Occipital lobe (tissue), 1 donor: ENCODE measurements at regions not wholly inside any gene's neighbourhood (a gene's known extent, or its start where the extent isn't known, plus 50 kb on each side); places are given as distances from the start of the nearest gene placed in this dataset.
"Not testable (repeated sequence)": the region's sequence is repeated elsewhere in the genome, so short reads cannot be mapped to it uniquely, and the experiment has no call there.

Experiments
- DNase-seq: peaks from one replicate; lab custom pipeline; 2025; lab: John Stamatoyannopoulos, UW

- peak; percentile 4 for DNase-seq
Observed at GRCh38 chr3:153221748-153222162, 59.7 kb downstream of the RAP2B start.

GRCh38 chr3:153226877-153227276, 64.9 kb downstream of the RAP2B start:
- DNase-seq, result not testable (repeated sequence)

GRCh38 chr3:153230427-153230826, 68.4 kb downstream of the RAP2B start:
- DNase-seq, result not testable (repeated sequence)

GRCh38 chr3:153231245-153231644, 69.2 kb downstream of the RAP2B start:
- DNase-seq, result not testable (repeated sequence)

GRCh38 chr3:153232050-153232752, 70.2 kb downstream of the RAP2B start:
- DNase-seq, result not testable (repeated sequence)

- no peak for DNase-seq
Observed at GRCh38 chr3:153232851-153233271, 70.8 kb downstream of the RAP2B start.

GRCh38 chr3:153233986-153234385, 72.0 kb downstream of the RAP2B start:
- no peak for DNase-seq

- no peak for DNase-seq
Observed at GRCh38 chr3:153242896-153243295, 80.9 kb downstream of the RAP2B start.

GRCh38 chr3:153244961-153245360, 82.9 kb downstream of the RAP2B start:
- DNase-seq, result no peak

GRCh38 chr3:153245661-153246060, 83.6 kb downstream of the RAP2B start:
- no peak for DNase-seq

- no peak for DNase-seq
Observed at GRCh38 chr3:153246331-153246730, 84.3 kb downstream of the RAP2B start.

- no peak for DNase-seq
Observed at GRCh38 chr3:153246806-153247205, 84.8 kb downstream of the RAP2B start.

GRCh38 chr3:153247331-153248330, 85.6 kb downstream of the RAP2B start:
- DNase-seq, result no peak

GRCh38 chr3:153248835-153249234, 86.8 kb downstream of the RAP2B start:
- not testable (repeated sequence) for DNase-seq

GRCh38 chr3:153249906-153250305, 87.9 kb downstream of the RAP2B start:
- DNase-seq, result no peak

- DNase-seq, result no peak
Observed at GRCh38 chr3:153250446-153250845, 88.4 kb downstream of the RAP2B start.

GRCh38 chr3:153252963-153253362, 90.9 kb downstream of the RAP2B start:
- DNase-seq, result no peak

- DNase-seq, result no peak
Observed at GRCh38 chr3:153254361-153254760, 92.3 kb downstream of the RAP2B start.

- DNase-seq, result no peak
Observed at GRCh38 chr3:153257673-153258351, 95.8 kb downstream of the RAP2B start.

- DNase-seq, result no peak
Observed at GRCh38 chr3:153259956-153260355, 97.9 kb downstream of the RAP2B start.

GRCh38 chr3:153260681-153261080, 98.7 kb downstream of the RAP2B start:
- DNase-seq, result no peak

GRCh38 chr3:153266619-153267018, 104.6 kb downstream of the RAP2B start:
- no peak for DNase-seq
